ENCODE measurements at regions not wholly inside any gene's neighbourhood (a gene's known extent, or its start where the extent isn't known, plus 50 kb on each side); places are given as distances from the start of the nearest gene placed in this dataset.

DNA sequence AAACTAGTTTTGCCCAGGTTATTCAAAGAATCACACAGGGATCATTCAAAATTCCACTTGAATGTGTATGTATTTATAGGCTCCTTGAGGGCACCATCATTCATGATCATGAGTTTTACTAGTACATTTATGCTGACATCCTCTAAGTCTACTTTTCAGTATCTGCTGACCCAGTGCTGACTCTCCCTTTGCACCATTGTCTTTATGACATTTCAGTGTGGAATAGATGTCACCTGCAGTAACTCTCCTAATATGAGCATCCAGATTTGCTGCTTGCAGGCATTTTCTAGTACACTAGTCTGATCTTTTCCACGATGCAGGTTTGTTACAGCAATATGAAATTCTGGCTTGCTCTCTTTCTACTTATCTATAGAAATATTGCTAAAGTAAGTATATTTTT, 1603.5 kb downstream of the SI start:
- DNase-seq (ENCODE audit: low spot score), result no peak

DNA sequence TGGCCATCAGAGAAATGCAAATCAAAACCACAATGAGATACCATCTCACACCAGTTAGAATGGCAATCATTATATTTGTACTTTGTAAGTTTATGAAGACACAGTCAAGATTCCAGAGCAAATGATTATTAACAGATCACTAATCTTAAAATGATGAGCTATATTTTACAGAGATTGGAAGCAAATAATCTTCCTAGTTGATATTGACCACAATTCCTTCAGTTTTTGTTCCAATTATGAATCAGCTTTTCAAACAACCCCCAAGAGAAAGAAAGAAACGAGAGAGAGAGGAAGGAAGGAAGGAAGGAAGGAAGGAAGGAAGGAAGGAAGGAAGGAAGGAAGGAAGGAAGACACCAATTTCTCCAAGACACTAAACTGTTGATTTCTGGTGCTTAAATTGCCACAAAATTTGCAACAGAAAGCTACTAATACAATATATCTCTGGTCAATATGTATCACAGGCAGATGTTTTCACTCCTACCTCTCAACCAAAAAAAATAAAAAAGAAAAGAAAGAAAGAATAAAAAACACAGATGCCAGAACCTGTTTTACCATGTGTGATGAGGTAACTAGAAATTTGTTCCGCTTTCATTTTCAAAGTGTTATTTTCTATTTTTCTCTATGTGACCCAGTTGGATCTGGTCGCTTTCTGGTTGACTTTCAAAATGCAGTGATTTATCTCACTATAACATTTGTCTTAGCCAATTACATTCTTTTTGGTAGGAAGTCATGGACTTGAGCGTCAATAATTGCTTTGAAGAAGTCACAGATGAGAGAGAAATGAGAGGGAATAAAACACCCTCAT, 1609.6 kb downstream of the SI start:
- DNase-seq (ENCODE audit: low spot score), result no peak

DNA sequence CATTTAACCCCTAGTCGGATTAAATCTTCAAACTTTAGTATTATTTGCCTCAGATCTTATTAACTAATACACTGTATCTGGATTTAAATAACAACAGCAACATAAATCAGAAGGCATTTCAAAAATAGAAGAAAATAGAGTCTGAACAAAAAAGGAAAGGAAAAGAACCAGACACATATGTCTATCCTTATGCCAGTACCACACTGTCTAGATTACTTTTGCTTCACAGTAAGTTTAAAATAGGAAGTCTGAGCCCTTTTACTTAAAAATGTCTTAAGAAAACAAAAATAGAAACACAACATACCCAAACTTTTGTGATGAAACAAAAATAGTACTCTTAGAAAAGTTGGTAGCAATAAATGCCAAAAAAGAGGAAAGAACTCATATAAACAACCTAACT, 1615.8 kb downstream of the SI start:
- no peak for DNase-seq (ENCODE audit: low spot score)

GRCh38 chr3:163450698-163451097, 1627.6 kb downstream of the SI start:
- DNase-seq (ENCODE audit: low spot score), result no peak

DNA sequence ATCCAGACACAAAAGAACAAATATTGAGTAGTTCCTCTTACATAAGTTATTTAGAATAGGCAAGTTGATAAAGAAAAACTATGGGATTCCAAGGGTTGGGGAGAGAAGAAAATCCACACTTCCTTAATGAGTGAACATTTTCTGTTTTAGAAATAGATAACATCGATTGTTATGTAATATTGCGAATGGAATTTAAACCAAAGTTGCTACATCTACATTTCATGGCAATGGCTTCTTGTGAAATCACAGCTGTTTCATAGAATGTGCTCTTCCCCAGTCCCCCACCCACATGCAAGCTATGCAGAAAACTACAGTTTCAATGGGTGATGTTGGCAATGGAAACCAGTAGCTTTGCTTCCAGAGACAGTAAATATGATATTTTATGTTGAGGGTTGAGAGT, 1639.5 kb downstream of the SI start:
- DNase-seq (ENCODE audit: low spot score), result no peak

- DNase-seq (ENCODE audit: low spot score), result peak; percentile 39
Measured at GRCh38 chr3:163422671-163423070, 1655.6 kb downstream of the SI start.

- no peak for DNase-seq (ENCODE audit: low spot score)
Measured at GRCh38 chr3:163391407-163392181, 1686.7 kb downstream of the SI start.

DNA sequence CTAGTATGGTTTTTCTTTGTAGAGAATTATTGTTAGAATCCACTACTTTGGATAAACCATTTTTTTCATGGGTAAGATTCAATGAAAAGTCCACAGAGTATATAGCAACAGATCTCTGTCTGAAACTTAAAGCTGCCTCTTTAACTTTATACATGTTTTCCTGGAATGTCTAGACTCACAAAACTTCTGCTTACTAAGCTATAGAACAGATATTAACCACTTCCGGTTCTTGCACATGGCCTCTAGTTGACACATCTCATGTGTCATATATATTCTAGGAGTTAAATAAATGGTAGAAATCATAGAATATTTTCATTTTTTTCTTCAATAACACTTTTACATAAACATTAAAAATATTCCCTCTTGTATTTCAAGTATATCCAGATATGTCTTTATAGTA, 1693.9 kb downstream of the SI start:
- DNase-seq (ENCODE audit: low spot score), result no peak

DNA sequence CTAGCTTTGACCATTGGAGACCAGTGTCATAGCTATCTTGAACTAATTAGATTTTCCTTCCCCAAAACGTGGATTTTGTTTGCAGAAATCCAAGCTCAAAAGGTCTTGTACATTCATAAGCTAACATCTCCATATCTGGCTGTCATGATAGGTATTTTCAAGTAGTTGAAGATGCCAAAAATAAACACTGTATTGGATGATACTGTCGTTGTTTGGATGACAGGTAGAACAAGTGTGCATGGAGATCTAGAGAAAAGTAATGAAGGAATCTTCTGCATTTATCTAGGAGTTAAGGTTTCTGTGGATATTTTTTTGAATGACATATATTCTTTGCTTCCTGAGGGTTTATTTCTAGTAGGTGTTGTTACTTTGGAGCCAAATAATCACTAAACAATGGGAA, 1696.1 kb downstream of the SI start:
- no peak for DNase-seq (ENCODE audit: low spot score)

DNA sequence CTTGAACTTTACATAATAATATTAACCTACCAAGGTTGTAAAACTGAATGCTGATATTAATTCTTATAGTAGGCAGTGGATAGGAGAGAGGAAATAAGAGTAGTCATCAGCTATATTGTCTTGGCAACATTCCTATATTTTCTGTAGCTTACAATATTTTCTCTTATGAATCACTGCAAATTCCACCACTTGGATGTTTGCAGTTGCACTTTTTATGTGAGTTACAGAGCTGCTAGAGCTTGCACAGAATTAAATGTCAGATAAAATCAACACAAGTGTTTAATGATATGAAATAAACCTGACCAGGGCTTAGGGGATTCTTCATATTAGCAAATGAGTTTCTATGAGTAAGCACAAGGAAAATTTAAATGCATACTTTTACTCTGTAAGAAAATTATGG, 1710.1 kb downstream of the SI start:
- DNase-seq (ENCODE audit: low spot score), result no peak

DNA sequence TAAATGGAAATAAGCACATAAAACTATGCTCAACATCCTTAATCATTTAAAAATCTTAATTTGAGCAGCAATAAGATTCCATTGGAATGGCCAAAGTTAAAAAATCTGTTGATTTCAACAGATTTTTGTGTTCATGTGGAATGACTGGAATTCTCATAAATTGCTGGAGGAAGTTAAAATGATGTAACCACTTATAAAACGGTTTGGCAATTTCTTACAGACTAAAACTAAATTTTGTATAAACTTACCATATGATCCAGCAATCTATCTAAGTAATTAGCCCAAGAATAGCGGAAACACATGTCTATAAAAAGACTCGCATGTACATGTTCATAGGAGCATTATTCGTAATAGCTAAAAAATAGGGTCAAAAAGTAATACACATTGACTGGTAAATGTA, 1713.6 kb downstream of the SI start:
- no peak for DNase-seq (ENCODE audit: low spot score)

DNA sequence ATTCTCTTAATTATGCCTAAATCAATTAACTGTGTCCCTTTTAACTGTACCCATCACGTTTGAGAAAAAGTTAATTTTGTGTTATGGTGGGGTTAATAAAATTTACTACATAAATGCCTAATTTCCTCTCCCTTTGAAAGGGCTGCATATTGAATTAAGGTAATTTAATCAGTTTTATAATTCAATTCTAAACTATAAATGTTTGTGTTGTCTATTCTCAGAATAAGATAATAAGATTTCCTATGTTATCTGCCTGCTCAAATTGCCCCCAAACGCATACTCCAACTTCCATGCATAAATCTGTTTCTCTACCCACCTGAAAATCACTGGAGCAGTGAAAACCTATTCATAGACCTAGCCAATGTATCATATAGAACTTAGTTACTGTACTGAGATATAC, 1716.1 kb downstream of the SI start:
- no peak for DNase-seq (ENCODE audit: low spot score)

DNA sequence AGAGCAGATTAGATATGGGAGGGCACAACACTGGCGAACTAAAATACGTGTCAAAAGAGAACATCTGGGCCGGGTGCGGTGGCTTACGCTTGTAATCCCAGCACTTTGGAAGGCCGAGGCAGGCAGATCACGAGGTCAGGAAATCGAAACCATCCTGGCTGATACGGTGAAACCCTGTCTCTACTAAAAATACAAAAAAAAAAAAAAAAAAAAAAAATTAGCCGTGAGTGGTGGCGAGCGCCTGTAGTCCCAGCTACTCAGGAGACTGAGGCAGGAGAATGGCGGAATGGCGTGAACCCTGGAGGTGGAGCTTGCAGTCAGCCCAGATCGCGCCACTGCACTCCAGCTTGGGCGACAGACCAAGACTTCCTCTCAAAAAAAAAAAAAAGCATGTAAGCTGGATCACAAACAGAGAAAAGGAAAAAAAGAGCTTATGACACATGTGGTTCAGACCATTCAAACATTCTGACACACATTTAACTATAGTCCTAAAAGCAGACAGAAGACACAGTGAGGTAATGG, 1716.9 kb downstream of the SI start:
- peak; percentile 47 for DNase-seq (ENCODE audit: low spot score)

DNA sequence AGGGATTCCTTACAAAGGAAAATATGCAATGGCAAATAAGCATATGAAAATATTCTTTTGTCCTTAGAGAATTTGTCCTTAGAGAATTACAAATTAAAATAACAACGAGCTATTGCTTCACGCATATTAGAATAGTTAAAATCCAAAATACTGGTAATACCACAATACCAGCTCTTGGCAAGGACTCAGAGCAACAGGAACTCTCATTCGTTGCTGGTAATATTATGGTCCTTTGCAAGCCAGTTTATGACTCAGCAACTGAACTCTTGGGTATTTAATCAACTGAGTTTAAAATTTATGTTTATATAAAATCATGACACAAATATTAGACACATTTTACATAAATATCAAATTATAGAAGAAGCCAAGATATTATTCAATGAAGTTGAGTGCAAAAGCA, 1730.4 kb downstream of the SI start:
- no peak for DNase-seq (ENCODE audit: low spot score)

- no peak for DNase-seq (ENCODE audit: low spot score)
Measured at GRCh38 chr3:163335429-163335828, 1742.9 kb downstream of the SI start.

GRCh38 chr3:163328680-163329079, 1749.6 kb downstream of the SI start:
- peak; percentile 35 for DNase-seq (ENCODE audit: low spot score)

DNA sequence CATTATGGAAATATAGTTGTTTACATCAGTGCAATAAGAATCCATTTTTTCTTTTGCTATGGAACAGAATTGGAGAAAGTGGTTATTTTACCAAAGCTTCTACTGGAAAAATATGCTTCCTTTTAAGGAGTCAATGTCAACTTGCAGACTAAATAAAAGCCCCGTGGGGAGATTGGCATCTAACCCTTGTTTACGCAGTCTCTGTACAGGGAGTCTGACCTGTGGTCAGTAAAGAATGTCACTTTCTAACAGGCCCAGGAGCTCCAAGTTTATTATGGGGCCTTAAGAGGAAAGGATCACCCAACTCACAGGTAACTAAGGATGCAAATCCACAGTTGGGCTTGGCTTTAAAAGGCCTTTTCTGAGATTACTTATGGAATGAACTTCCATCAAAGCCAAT, 1751.2 kb downstream of the SI start:
- DNase-seq (ENCODE audit: low spot score), result peak; percentile 76

- DNase-seq (ENCODE audit: low spot score), result no peak
Measured at GRCh38 chr3:163315786-163316185, 1762.5 kb downstream of the SI start.

- DNase-seq (ENCODE audit: low spot score), result no peak
Measured at GRCh38 chr3:163306405-163306804, 1771.9 kb downstream of the SI start.

DNA sequence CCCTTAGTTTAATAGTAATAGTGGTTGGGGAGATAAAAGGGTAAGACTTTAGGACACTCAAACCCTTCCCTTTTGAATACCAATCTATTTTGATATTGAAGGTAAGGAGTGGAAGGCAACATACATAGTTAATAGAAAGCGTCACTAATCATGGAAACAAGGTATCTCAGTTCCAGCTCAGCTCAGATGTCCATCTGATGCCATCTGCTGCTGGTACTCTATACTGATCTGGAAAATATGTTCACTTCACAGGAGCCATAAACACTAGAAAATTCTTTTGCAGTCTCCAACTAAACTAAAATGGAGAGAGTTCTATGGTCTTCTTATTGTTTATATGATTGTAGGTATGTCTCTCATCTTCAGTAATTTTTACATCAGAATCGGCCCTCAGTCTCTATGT, 1777.1 kb downstream of the OTOL1 start:
- no peak for DNase-seq (ENCODE audit: low spot score)

GRCh38 chr3:163266731-163267130, 1770.1 kb downstream of the OTOL1 start:
- no peak for DNase-seq (ENCODE audit: low spot score)

DNA sequence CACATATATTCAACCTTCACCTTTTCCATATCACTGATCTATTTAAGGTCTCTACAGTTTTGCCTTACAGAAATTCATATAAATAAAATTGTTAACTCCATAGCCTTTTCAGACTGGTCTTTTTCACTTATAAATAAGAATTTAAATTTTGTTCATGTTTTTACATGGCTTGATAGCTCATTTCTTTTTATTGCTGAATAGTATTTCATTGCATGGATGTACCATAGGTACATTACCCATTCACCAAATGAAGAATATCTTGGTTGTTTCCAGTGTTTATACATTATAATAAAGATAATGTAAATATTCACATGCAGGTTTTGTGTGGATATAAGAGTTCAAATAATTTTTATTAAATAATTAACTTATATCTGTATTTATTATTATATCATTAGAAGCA, 1765.0 kb downstream of the OTOL1 start:
- DNase-seq (ENCODE audit: low spot score), result no peak

DNA sequence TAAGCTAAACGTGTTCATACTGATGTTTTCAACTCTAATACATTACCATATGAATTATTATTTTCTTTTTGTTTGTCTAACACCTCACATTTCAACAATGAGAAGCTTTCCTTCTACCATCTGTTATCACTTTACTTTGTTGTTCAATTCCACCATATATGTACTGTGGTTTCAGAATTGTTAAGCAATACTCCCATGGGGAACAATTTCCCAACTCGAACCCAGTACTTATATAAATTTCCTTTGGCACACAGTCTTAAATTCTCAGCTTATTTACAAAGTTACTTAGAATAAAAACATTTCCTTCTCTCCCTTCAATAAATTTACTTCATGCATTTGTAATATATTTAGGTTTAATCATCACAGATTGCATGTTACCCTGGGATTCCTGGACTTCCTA, 1764.4 kb downstream of the OTOL1 start:
- DNase-seq (ENCODE audit: low spot score), result no peak
